Trophoblast cell (in vitro differentiated cells and primary cell): ENCODE measurements at regions not wholly inside any gene's neighbourhood (a gene's known extent, or its start where the extent isn't known, plus 50 kb on each side); places are given as distances from the start of the nearest gene placed in this dataset.

ENCODE experiments used
- DNase-seq, 2 donors: peaks; one replicate each; pipeline ENCODE4 v3.0.0-alpha.2; 2016
- H2AFZ ChIP-seq: 2 replicates; pipeline ENCODE4 v1.6.1; 2013; ENCODE audit warnings: low read length, moderate library complexity, mild to moderate bottlenecking; ENCODE audit not compliant: insufficient read depth, poor library complexity
- H2AK5ac ChIP-seq: 2 replicates; pipeline ENCODE4 v1.6.1; 2013; ENCODE audit warnings: mild to moderate bottlenecking, low read length
- H2BK120ac ChIP-seq: 2 replicates; pipeline ENCODE4 v1.6.1; 2013; ENCODE audit warnings: low read length, mild to moderate bottlenecking, moderate library complexity; ENCODE audit not compliant: insufficient read depth, poor library complexity
- H2BK12ac ChIP-seq: 2 replicates; pipeline ENCODE4 v1.6.1; 2013; ENCODE audit warnings: mild to moderate bottlenecking, low read length, moderate library complexity
- H2BK5ac ChIP-seq: 2 replicates; pipeline ENCODE4 v1.6.1; 2013; ENCODE audit warnings: low read length, low read depth, moderate library complexity, mild to moderate bottlenecking; ENCODE audit not compliant: poor library complexity
- H3K14ac ChIP-seq: 2 replicates; pipeline ENCODE4 v1.6.1; 2013; ENCODE audit warnings: mild to moderate bottlenecking, low read length
- H3K18ac ChIP-seq: 2 replicates; pipeline ENCODE4 v1.6.1; 2013; ENCODE audit warnings: mild to moderate bottlenecking, low read length
- H3K23ac ChIP-seq: 2 replicates; pipeline ENCODE4 v1.6.1; 2013; ENCODE audit warnings: low read length
- H3K27ac ChIP-seq: 2 replicates; pipeline ENCODE4 v1.5.1; 2013; ENCODE audit warnings: low read depth, mild to moderate bottlenecking, inconsistent platforms, low read length, moderate library complexity
- H3K27me3 ChIP-seq: 2 replicates; pipeline ENCODE4 v1.6.1; 2013; ENCODE audit warnings: inconsistent platforms, mild to moderate bottlenecking, low read length, moderate library complexity; ENCODE audit not compliant: insufficient read depth
- H3K36me3 ChIP-seq, 2 experiments: 1 replicate in 1 of 2; 2 replicates in 1 of 2; pipeline ENCODE4 v1.6.1; 2013; ENCODE audit warnings: low read length in 2 of 2, mild to moderate bottlenecking in 2 of 2, moderate library complexity in 1 of 2; ENCODE audit not compliant: insufficient read depth in 2 of 2, control insufficient read depth in 1 of 2
- H3K4ac ChIP-seq: 2 replicates; pipeline ENCODE4 v1.6.1; 2013; ENCODE audit warnings: low read depth, mild to moderate bottlenecking, low read length, moderate library complexity
- H3K4me1 ChIP-seq, 2 experiments: 1 replicate in 1 of 2; 2 replicates in 1 of 2; pipeline ENCODE4 v1.6.1; 2013; ENCODE audit warnings: low read length in 2 of 2, mild to moderate bottlenecking in 2 of 2, moderate library complexity in 1 of 2; ENCODE audit not compliant: insufficient read depth in 2 of 2, control insufficient read depth in 1 of 2
- H3K4me2 ChIP-seq: 2 replicates; pipeline ENCODE4 v1.6.1; 2013; ENCODE audit warnings: inconsistent platforms, mild to moderate bottlenecking, low read length, moderate library complexity
- H3K4me3 ChIP-seq: 2 replicates; pipeline ENCODE4 v1.5.1; 2013; ENCODE audit warnings: mild to moderate bottlenecking, low read depth, low read length, inconsistent platforms
- H3K79me1 ChIP-seq: one replicate; pipeline ENCODE4 v1.6.1; 2013; ENCODE audit warnings: low read length
- H3K79me2 ChIP-seq: 2 replicates; pipeline ENCODE4 v1.6.1; 2013; ENCODE audit warnings: low read length, mild to moderate bottlenecking; ENCODE audit not compliant: control insufficient read depth, insufficient read depth, poor library complexity
- H3K9ac ChIP-seq: 2 replicates; pipeline ENCODE4 v1.6.1; 2013; ENCODE audit warnings: mild to moderate bottlenecking, low read length
- H3K9me3 ChIP-seq: 2 replicates; pipeline ENCODE4 v1.6.1; 2013; ENCODE audit warnings: low read depth, mild to moderate bottlenecking, control low read depth, inconsistent platforms, low read length; ENCODE audit not compliant: insufficient read depth
- H4K12ac ChIP-seq: 2 replicates; pipeline ENCODE4 v1.6.1; 2013; ENCODE audit warnings: low read depth, mild to moderate bottlenecking, low read length, moderate library complexity
- H4K8ac ChIP-seq: 2 replicates; pipeline ENCODE4 v1.6.1; 2013; ENCODE audit warnings: low read depth, mild to moderate bottlenecking, low read length, moderate library complexity
- H4K91ac ChIP-seq: one replicate; pipeline ENCODE4 v1.6.1; 2013; ENCODE audit warnings: low read depth, mild to moderate bottlenecking, low read length, moderate library complexity
- WGBS: extraction: QIAGEN DNeasy Blood & Tissue Kit; methylation state at CpG from one replicate; pipeline ENCODE4 v1.1.7; 2013; ENCODE audit warnings: missing lambda C conversion rate; ENCODE audit not compliant: insufficient read length, insufficient coverage; ENCODE audit errors: extremely low coverage; 5-methylcytosine and 5-hydroxymethylcytosine counted together

DNA sequence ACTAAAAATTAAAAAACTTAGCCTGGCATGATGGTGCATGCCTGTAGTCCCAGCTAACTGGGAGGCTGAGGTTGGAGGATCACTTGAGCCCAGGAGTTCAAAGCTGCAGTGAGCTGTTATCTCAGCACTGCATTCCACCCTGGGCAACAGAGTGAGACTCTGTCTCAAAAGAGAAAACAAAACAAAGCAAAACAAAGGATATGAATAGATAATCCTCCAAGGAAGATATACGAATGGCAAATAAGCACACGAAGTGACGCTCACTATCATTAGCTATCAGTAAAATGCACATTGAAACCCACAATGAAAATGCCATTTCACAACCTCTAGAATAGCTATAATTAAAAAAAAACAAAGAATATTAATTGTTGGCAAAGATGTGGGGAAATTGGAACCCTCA, 386.2 kb upstream of the CCL2 start:
- Histone ChIP-seq H2AK5ac (no peak overlapping the region), H3K4me2 (no peak overlapping the region), H3K27me3 (no peaks in the 10 kb centered on the region), H3K79me2 (no peaks in the 10 kb centered on the region), H3K14ac (no peak overlapping the region), H3K4me3 (no peak overlapping the region), H3K18ac (no peak overlapping the region), H3K79me1 (peaks cover 2% of the 10 kb centered on the region), H2BK120ac (no peak overlapping the region), H2BK12ac (no peak overlapping the region), H3K36me3 (no peaks in the 10 kb centered on the region), H2AFZ (no peak overlapping the region), H2BK5ac (no peak overlapping the region), H3K4ac (no peak overlapping the region), H3K4me1 (peaks cover 4 to 5% of the 10 kb centered on the region in 2 experiments), H4K8ac (no peak overlapping the region), H3K23ac (no peak overlapping the region), H3K27ac (no peak overlapping the region), H3K9ac (no peak overlapping the region), H3K9me3 (no peaks in the 10 kb centered on the region), H4K91ac (no peak overlapping the region), H4K12ac (no peak overlapping the region)
- no peak for DNase-seq
- WGBS = no CpG with 5 or more reads among the region's 3 CpGs

DNA sequence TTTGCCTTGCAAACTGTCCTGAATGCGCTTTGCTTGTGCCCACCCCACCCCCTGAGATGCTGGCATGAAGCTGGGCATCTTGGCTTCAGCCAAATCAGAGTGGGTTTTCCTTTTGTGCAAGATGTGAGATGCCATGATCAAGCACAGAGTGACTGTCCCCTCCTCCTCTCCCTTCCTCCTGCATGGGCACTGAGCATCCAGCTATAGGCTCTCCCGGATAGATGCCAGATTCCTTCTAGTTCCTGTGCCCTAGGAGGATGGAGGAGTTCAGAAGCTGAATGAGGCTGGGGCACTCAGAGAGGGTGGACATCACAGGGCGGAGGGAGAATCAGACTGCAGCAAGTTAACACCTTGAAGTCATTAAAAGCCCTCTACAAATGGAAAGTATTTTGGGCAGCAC, 384.1 kb upstream of the CCL2 start:
- H3K9me3 ChIP-seq = no peaks in the 10 kb centered on the region
- DNase-seq = no peak
- H4K8ac ChIP-seq = no peak overlapping the region
- no peaks in the 10 kb centered on the region for H3K27me3 ChIP-seq
- H3K4me3 ChIP-seq = no peak overlapping the region
- H3K36me3 ChIP-seq = no peaks in the 10 kb centered on the region
- no peak overlapping the region for H3K14ac ChIP-seq
- no peak overlapping the region for H2AK5ac ChIP-seq
- no peak overlapping the region for H3K18ac ChIP-seq
- no peak overlapping the region for H4K91ac ChIP-seq
- H2BK120ac ChIP-seq = no peak overlapping the region
- H3K4me1 ChIP-seq = peaks cover 4 to 5% of the 10 kb centered on the region in 2 experiments
- H3K23ac ChIP-seq = no peak overlapping the region
- no peak overlapping the region for H2AFZ ChIP-seq
- no peak overlapping the region for H3K4me2 ChIP-seq
- no peak overlapping the region for H3K4ac ChIP-seq
- WGBS = no CpG with 5 or more reads among the region's 3 CpGs
- H3K79me2 ChIP-seq = no peaks in the 10 kb centered on the region
- H3K27ac ChIP-seq = no peak overlapping the region
- no peak overlapping the region for H2BK5ac ChIP-seq
- H2BK12ac ChIP-seq = no peak overlapping the region
- no peak overlapping the region for H3K9ac ChIP-seq
- H4K12ac ChIP-seq = no peak overlapping the region
- peaks cover 2% of the 10 kb centered on the region for H3K79me1 ChIP-seq

GRCh38 chr17:33871720-33872540, 383.2 kb upstream of the CCL2 start:
- Histone ChIP-seq H2BK12ac (no peak overlapping the region), H3K27me3 (no peaks in the 10 kb centered on the region), H4K91ac (no peak overlapping the region), H3K14ac (no peak overlapping the region), H3K79me1 (peaks cover 2% of the 10 kb centered on the region), H3K79me2 (no peaks in the 10 kb centered on the region), H3K9ac (no peak overlapping the region), H3K4me3 (no peak overlapping the region), H2AFZ (no peak overlapping the region), H4K8ac (no peak overlapping the region), H3K4me1 (peaks cover 4 to 5% of the 10 kb centered on the region in 2 experiments), H3K36me3 (no peaks in the 10 kb centered on the region), H3K9me3 (no peaks in the 10 kb centered on the region), H2AK5ac (no peak overlapping the region), H3K4ac (no peak overlapping the region), H3K27ac (no peak overlapping the region), H2BK120ac (no peak overlapping the region), H3K23ac (no peak overlapping the region), H2BK5ac (no peak overlapping the region), H3K18ac (no peak overlapping the region), H4K12ac (no peak overlapping the region), H3K4me2 (no peak overlapping the region)
- no CpG with 5 or more reads among the region's 9 CpGs for WGBS
- DNase-seq = peak; percentile 59 to 65

GRCh38 chr17:33873201-33873617, 381.9 kb upstream of the CCL2 start:
- WGBS = no CpG with 5 or more reads among the region's 2 CpGs

More at GRCh38 chr17:33873201-33873617, 381.9 kb upstream of the CCL2 start:
- H2AFZ ChIP-seq = no peak overlapping the region
- H3K18ac ChIP-seq = no peak overlapping the region
- H3K36me3 ChIP-seq = no peaks in the 10 kb centered on the region
- H3K4ac ChIP-seq = no peak overlapping the region
- H3K9ac ChIP-seq = no peak overlapping the region
- H2AK5ac ChIP-seq = no peak overlapping the region
- H4K91ac ChIP-seq = no peak overlapping the region
- no peaks in the 10 kb centered on the region for H3K9me3 ChIP-seq
- no peak overlapping the region for H2BK120ac ChIP-seq
- DNase-seq = no peak
- H3K79me1 ChIP-seq = peaks cover 2% of the 10 kb centered on the region
- no peak overlapping the region for H3K4me3 ChIP-seq
- no peak overlapping the region for H3K27ac ChIP-seq
- no peak overlapping the region for H4K8ac ChIP-seq
- no peak overlapping the region for H3K23ac ChIP-seq
- H4K12ac ChIP-seq = no peak overlapping the region
- no peak overlapping the region for H2BK5ac ChIP-seq
- H3K4me1 ChIP-seq = peaks cover 4 to 5% of the 10 kb centered on the region in 2 experiments
- no peak overlapping the region for H3K14ac ChIP-seq
- no peak overlapping the region for H3K4me2 ChIP-seq
- H3K79me2 ChIP-seq = no peaks in the 10 kb centered on the region
- H3K27me3 ChIP-seq = no peaks in the 10 kb centered on the region
- H2BK12ac ChIP-seq = no peak overlapping the region
